Spinal cord (tissue), 9 donors: ENCODE measurements at regions not wholly inside any gene's neighbourhood (a gene's known extent, or its start where the extent isn't known, plus 50 kb on each side); places are given as distances from the start of the nearest gene placed in this dataset.

Experiments
- DNase-seq, 6 donors: peaks; one replicate each; pipeline versions ENCODE4 v3.0.0 to v3.0.0-alpha.2; 2013 to 2015; ENCODE audit warnings: low spot score in 6 of 6, low read depth in 4 of 6
- H3K27ac ChIP-seq: one replicate; pipeline ENCODE4 v1.5.1; 2013; ENCODE audit warnings: low read depth, low read length, control low read depth
- H3K27me3 ChIP-seq: one replicate; pipeline ENCODE4 v1.6.1; 2013; ENCODE audit warnings: low read length; ENCODE audit not compliant: control insufficient read depth, insufficient read depth
- H3K36me3 ChIP-seq: one replicate; pipeline ENCODE4 v1.6.1; 2013; ENCODE audit warnings: low read length; ENCODE audit not compliant: control insufficient read depth, insufficient read depth
- H3K4me1 ChIP-seq: one replicate; pipeline ENCODE4 v1.6.1; 2013; ENCODE audit warnings: low read length; ENCODE audit not compliant: control insufficient read depth, insufficient read depth
- H3K4me3 ChIP-seq: one replicate; pipeline ENCODE4 v1.5.1; 2013; ENCODE audit warnings: low read depth, low read length, control low read depth
- H3K9me3 ChIP-seq: one replicate; pipeline ENCODE4 v1.6.1; 2013; ENCODE audit warnings: low read length; ENCODE audit not compliant: control insufficient read depth, insufficient read depth
- WGBS: methylation state at CpG from one replicate; pipeline ENCODE4 v1.1.5; 2013; ENCODE audit warnings: missing lambda C conversion rate; ENCODE audit not compliant: insufficient coverage; 5-methylcytosine and 5-hydroxymethylcytosine counted together
- donor health status: healthy.

DNA sequence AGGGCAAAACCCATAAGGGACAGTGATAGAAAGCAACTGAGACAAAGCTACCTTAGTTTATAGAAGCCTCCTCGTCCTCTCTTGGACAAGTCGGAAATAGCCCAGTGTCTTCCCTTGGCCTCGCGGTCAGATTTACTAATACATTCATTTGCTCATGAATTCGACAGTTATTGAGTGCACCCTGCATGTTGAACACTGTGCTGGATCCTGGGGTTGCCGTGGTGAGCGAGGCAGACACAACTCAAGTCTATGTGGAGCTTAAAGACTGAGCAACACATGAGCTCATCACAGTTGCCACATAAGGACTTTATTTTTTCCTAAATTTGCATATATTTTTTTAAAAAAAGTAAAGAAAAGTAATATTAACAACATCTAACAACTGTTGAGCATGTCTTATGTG lies 411.1 kb upstream of the ITGA1 start:
- no peaks in the 10 kb centered on the region for H3K9me3 ChIP-seq
- no peaks in the 10 kb centered on the region for H3K36me3 ChIP-seq
- H3K27ac ChIP-seq: no peak overlapping the region
- 50% methylated on average over 6 of the region's 7 CpGs for WGBS
- no peak overlapping the region for H3K4me3 ChIP-seq
- no peaks in the 10 kb centered on the region for H3K4me1 ChIP-seq
- no peaks in the 10 kb centered on the region for H3K27me3 ChIP-seq
- no peak for DNase-seq

DNA sequence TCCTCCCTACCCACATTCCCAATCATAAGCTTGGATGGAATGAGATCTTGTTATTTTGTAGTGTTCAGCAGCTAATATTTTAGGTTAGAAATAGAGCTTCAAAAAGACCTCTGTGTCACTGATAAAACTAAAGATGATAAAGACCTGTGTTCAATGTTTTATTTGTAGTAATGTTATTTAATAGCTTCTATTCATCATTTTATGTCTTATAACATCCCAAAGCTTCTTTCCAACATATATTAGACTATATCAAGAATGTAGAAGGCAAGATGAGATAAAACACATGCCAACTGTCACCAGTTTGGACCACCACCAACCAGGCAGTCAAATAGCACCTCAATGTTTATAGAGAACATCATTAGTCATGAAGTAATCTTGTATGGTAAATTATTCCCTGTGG lies 409.5 kb upstream of the ITGA1 start:
- no peak for DNase-seq
- Histone ChIP-seq H3K4me1 (no peaks in the 10 kb centered on the region), H3K27ac (no peak overlapping the region), H3K4me3 (no peak overlapping the region), H3K27me3 (no peaks in the 10 kb centered on the region), H3K9me3 (no peaks in the 10 kb centered on the region), H3K36me3 (no peaks in the 10 kb centered on the region)

- H3K4me3 ChIP-seq: no peak overlapping the region
- no peaks in the 10 kb centered on the region for H3K9me3 ChIP-seq
- H3K27me3 ChIP-seq: no peaks in the 10 kb centered on the region
- 93% methylated on average over 2 of the region's 3 CpGs for WGBS
- no peak for DNase-seq
- no peaks in the 10 kb centered on the region for H3K36me3 ChIP-seq
- no peak overlapping the region for H3K27ac ChIP-seq
- no peaks in the 10 kb centered on the region for H3K4me1 ChIP-seq
Measured at GRCh38 chr5:52388349-52388748, 399.4 kb upstream of the ITGA1 start.

- DNase-seq: peak in 1 of 6 donors; percentile 11
- Histone ChIP-seq H3K36me3 (no peaks in the 10 kb centered on the region), H3K4me1 (no peaks in the 10 kb centered on the region), H3K4me3 (no peak overlapping the region), H3K27ac (no peak overlapping the region), H3K9me3 (no peaks in the 10 kb centered on the region), H3K27me3 (no peaks in the 10 kb centered on the region)
- 83% methylated on average over 1 of the region's 3 CpGs for WGBS
Measured at GRCh38 chr5:52392321-52392720, 395.4 kb upstream of the ITGA1 start.

DNA sequence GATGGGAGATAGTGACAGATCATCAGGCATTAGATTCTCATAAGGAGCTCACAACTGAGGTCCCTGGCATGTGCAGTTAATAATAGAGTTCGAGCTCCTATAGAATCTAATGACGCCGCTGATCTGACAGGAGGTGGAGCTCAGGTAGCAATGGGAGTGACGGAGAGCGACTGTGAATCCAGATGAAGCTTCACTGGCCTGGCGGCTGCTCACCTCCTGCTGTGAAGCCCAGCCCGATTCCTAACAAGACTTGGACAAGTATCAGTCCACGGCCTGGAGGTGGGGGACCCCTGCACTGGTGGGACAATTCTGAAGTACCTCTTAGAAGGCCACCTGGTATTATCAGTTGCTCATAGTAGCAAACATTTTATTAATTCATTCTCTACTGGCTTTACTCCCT lies 377.9 kb upstream of the ITGA1 start:
- no peak overlapping the region for H3K4me3 ChIP-seq
- H3K27ac ChIP-seq: no peak overlapping the region
- no peaks in the 10 kb centered on the region for H3K27me3 ChIP-seq
- H3K36me3 ChIP-seq: no peaks in the 10 kb centered on the region
- 95% methylated on average over 7 of the region's 8 CpGs for WGBS
- no peaks in the 10 kb centered on the region for H3K4me1 ChIP-seq
- no peaks in the 10 kb centered on the region for H3K9me3 ChIP-seq
- DNase-seq: no peak

DNA sequence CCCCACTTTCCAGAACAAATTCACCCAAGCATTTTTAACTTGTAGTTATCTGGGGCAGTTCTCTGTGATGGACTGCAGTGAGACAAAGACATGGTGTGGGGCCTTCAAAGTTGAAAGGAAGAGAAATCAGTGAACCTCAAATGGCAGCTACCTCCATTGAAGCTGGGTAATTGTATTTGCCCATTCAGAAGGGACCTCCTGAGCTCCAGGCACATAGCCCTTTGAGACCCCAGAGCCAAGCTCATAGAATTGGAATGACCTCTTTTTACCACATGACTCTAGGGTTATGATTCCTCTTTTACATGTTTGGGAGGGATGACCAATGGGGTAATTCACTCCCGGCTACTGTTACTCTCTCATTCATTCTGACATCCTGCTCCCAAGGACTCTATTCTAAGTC lies 368.4 kb upstream of the ITGA1 start:
- H3K27me3 ChIP-seq: no peaks in the 10 kb centered on the region
- no CpG with 5 or more reads among the region's 1 CpG for WGBS
- H3K4me3 ChIP-seq: no peak overlapping the region
- no peak for DNase-seq
- H3K27ac ChIP-seq: no peak overlapping the region
- H3K36me3 ChIP-seq: no peaks in the 10 kb centered on the region
- H3K4me1 ChIP-seq: no peaks in the 10 kb centered on the region
- H3K9me3 ChIP-seq: no peaks in the 10 kb centered on the region

DNA sequence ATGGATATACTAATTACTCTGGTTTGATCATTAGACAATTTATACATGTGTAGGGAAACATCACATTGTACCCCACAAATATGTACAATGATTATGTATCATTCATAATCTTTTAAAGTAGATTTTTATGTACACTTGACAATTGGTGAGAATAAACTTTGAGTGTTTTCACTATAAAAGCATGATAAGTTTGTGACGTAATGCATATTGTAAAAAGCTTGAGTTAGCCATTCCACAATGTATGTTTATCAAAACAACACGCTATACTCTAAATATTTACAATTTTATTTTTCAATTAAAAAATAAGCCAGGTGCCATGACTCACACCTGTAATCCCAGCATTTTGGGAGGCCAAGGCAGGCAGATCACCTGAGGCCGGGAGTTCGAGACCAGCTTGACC lies 360.1 kb upstream of the ITGA1 start:
- no peaks in the 10 kb centered on the region for H3K9me3 ChIP-seq
- H3K27ac ChIP-seq: no peak overlapping the region
- no peaks in the 10 kb centered on the region for H3K4me1 ChIP-seq
- H3K27me3 ChIP-seq: no peaks in the 10 kb centered on the region
- no CpG with 5 or more reads among the region's 4 CpGs for WGBS
- H3K36me3 ChIP-seq: no peaks in the 10 kb centered on the region
- H3K4me3 ChIP-seq: no peak overlapping the region
- DNase-seq: no peak

GRCh38 chr5:52428977-52429489 lies 358.7 kb upstream of the ITGA1 start:
- Histone ChIP-seq H3K27me3 (no peaks in the 10 kb centered on the region), H3K36me3 (no peaks in the 10 kb centered on the region), H3K4me1 (no peaks in the 10 kb centered on the region), H3K4me3 (no peak overlapping the region), H3K27ac (no peak overlapping the region), H3K9me3 (no peaks in the 10 kb centered on the region)
- WGBS: 17% methylated on average over 1 of the region's 3 CpGs
- no peak for DNase-seq

DNA sequence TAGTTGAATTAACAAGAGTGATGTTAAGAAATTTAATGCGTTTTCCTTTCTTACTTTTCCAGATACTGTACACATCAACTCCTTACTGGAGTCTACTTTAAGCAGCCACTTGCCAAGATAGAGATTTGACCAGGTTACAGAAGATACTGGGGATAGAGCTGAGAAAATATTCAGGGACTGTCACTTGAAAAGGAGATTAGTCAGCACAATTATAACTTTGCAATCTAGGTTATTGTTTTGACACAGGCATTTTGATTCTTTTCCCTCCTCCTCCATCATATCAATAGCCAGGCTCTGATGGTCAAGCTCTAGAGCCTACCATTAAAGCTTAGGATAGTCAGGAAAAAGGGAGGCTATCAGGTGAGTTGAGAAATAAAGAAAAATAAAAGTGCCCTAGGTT lies 345.9 kb upstream of the ITGA1 start:
- Histone ChIP-seq H3K4me3 (no peak overlapping the region), H3K36me3 (no peaks in the 10 kb centered on the region), H3K4me1 (no peaks in the 10 kb centered on the region), H3K9me3 (no peaks in the 10 kb centered on the region), H3K27ac (no peak overlapping the region), H3K27me3 (no peaks in the 10 kb centered on the region)
- no peak for DNase-seq
- no CpG with 5 or more reads among the region's 1 CpG for WGBS

- no peak overlapping the region for H3K27ac ChIP-seq
- no peaks in the 10 kb centered on the region for H3K27me3 ChIP-seq
- DNase-seq: no peak
- H3K9me3 ChIP-seq: no peaks in the 10 kb centered on the region
- H3K36me3 ChIP-seq: no peaks in the 10 kb centered on the region
- H3K4me3 ChIP-seq: no peak overlapping the region
- H3K4me1 ChIP-seq: no peaks in the 10 kb centered on the region
- 100% methylated on average over 2 of the region's 3 CpGs for WGBS
Measured at GRCh38 chr5:52443187-52443586, 344.5 kb upstream of the ITGA1 start.
